ENCODE measurements at regions not wholly inside any gene's neighbourhood (a gene's known extent, or its start where the extent isn't known, plus 50 kb on each side); places are given as distances from the start of the nearest gene placed in this dataset.

DNA sequence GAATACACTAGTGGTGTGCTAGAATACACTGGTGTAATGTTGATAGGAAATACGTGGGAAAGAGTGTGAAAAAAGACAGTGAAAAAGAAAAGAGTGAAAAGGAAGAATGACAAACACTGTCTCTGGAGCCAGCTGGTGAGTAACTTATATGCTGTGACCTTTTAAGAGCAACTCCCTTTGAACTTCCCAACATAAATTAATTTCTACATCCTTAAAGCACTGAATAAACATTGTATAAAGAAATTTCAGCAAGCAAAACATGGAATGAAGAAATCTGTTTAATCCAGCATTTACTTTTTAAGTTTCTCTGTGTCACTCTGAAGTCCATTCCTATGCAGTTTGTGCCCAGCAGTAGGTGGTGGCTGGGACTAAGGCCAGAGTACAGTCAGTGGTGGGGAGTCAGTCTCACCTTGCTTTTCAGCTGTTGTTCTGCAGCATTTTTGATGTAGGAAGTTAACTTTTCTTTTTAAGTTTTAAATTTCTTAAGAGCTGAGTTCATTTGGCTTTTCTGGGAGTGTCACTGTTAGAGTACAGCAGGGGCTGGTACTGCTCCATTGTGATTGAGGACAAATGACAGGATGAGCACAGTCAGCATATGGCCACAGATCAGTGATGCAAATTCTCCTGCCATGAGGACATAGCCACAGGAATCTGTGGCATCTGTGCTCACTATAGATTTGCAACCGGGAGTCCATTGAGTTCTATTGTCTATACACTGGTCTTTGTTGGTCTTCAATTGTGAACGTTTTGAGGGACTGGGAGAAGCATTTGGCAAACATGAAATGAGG lies 321.8 kb downstream of the ZNF248 start:
- H3K23ac ChIP-seq (ENCODE audit: insufficient read length, low read depth, low read length): no peak overlapping the region
- no peak overlapping the region for H4K5ac ChIP-seq (ENCODE audit: insufficient read length, low read depth, low read length)
- H4K8ac ChIP-seq (replicated peaks; ENCODE audit: insufficient read length, low read depth, low read length): no peak overlapping the region
- peaks cover 25% of the 10 kb centered on the region for H3K9me3 ChIP-seq (ENCODE audit: control insufficient read depth, low read depth, low read length)
- H3K18ac ChIP-seq (ENCODE audit: insufficient read length, low read depth, low read length): no peak overlapping the region
- H3K4me1 ChIP-seq (ENCODE audit: insufficient read depth, low read length): no peaks in the 10 kb centered on the region; the same call in 1 of the 2 replicates
- H2BK15ac ChIP-seq (ENCODE audit: low read depth, low read length): no peak overlapping the region
- H3K79me2 ChIP-seq (ENCODE audit: insufficient read depth, low read length): no peaks in the 10 kb centered on the region
- no peak overlapping the region for H2BK120ac ChIP-seq (ENCODE audit: low read depth, low read length, poor library complexity, severe bottlenecking)
- no peak overlapping the region for H3K56ac ChIP-seq (ENCODE audit: insufficient read length, low read depth, low read length)
- H3K27me3 ChIP-seq (ENCODE audit: insufficient read depth, low read length): no peaks in the 10 kb centered on the region
- TF ChIP-seq, protein P1, sequence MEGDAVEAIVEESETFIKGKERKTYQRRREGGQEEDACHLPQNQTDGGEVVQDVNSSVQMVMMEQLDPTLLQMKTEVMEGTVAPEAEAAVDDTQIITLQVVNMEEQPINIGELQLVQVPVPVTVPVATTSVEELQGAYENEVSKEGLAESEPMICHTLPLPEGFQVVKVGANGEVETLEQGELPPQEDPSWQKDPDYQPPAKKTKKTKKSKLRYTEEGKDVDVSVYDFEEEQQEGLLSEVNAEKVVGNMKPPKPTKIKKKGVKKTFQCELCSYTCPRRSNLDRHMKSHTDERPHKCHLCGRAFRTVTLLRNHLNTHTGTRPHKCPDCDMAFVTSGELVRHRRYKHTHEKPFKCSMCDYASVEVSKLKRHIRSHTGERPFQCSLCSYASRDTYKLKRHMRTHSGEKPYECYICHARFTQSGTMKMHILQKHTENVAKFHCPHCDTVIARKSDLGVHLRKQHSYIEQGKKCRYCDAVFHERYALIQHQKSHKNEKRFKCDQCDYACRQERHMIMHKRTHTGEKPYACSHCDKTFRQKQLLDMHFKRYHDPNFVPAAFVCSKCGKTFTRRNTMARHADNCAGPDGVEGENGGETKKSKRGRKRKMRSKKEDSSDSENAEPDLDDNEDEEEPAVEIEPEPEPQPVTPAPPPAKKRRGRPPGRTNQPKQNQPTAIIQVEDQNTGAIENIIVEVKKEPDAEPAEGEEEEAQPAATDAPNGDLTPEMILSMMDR (conservative IDR thresholded peaks at IDR 0.05): no peak
- no peak overlapping the region for H3T11ph ChIP-seq (ENCODE audit: low read length)
- H3K23me2 ChIP-seq (ENCODE audit: insufficient read length, low read depth, low read length, poor library complexity, severe bottlenecking): no peaks in the 10 kb centered on the region
- H2BK20ac ChIP-seq (ENCODE audit: low read depth, low read length, poor library complexity, severe bottlenecking): no peak overlapping the region
- H3K14ac ChIP-seq (ENCODE audit: insufficient read depth, low read length): no peak overlapping the region
- no peak for DNase-seq
- no peak overlapping the region for H3K4me3 Mint-ChIP-seq
- no peak overlapping the region for H4K91ac ChIP-seq (ENCODE audit: insufficient read length, low read depth, low read length)
- H4K20me1 ChIP-seq (ENCODE audit: control insufficient read depth, insufficient read depth, insufficient read length): no peaks in the 10 kb centered on the region
- H3K9me3 Mint-ChIP-seq: peaks cover 90 to 91% of the 10 kb centered on the region in 2 experiments
- no peak overlapping the region for H2AFZ ChIP-seq (ENCODE audit: low read length)
- H3K79me1 ChIP-seq (ENCODE audit: insufficient read depth, low read depth, low read length, poor library complexity, severe bottlenecking): no peaks in the 10 kb centered on the region
- H3K27me3 Mint-ChIP-seq (ENCODE audit: low read depth): peaks cover 7% of the 10 kb centered on the region
- no peak overlapping the region; a peak in 1 of 7 replicates for H3K27ac Mint-ChIP-seq
- no peak overlapping the region for H3K9ac ChIP-seq (ENCODE audit: extremely low read depth, insufficient read length, low read length)
- H3K27ac ChIP-seq (ENCODE audit: insufficient read length, low read depth, low read length): peak overlapping the region; percentile 97
- no peak overlapping the region for H2AK5ac ChIP-seq (ENCODE audit: insufficient read length, low read length)
- H3K4ac ChIP-seq (ENCODE audit: low read depth, low read length): no peak overlapping the region
- no peak overlapping the region for H2BK12ac ChIP-seq (ENCODE audit: insufficient read length, low read depth, low read length)
- no peak overlapping the region for H3K4me2 ChIP-seq (ENCODE audit: insufficient read depth, insufficient read length, low read length)
- no peak overlapping the region for H2BK5ac ChIP-seq (ENCODE audit: insufficient read length, low read length)
- WGBS (ENCODE audit: extremely low coverage, insufficient read length, low lambda C conversion rate): no CpG with 5 or more reads among the region's 3 CpGs
- H3K4me1 Mint-ChIP-seq: no peaks in the 10 kb centered on the region
- peaks cover 4 to 44% (median 25%) of the 10 kb centered on the region in 3 experiments; a peak in 5 of 7 replicates for H3K36me3 Mint-ChIP-seq (ENCODE audit: insufficient read depth in 1 of 3, low read depth in 3 of 3)

Data from H9 (cell line).